ENCODE measurements at regions not wholly inside any gene's neighbourhood (a gene's known extent, or its start where the extent isn't known, plus 50 kb on each side); places are given as distances from the start of the nearest gene placed in this dataset.

DNA sequence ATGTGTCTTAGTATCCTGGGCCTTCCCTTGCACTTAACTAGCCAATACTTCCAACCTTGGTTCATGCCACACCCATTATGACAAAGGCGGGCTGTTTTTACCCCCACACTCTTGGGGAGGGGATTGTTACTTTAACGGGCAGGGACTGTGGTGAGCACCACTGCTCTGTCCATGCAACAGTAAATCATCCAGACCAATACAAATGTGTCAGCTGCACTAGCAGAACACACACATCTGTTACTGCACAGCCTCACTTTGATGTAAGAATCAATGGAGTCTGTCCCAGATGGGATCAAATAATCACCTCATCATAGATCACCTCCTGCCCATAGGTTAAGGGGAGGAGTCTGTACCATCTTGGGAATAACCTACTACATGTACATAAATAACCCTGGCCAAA lies 58.1 kb downstream of the NPAP1 start:
- POLR2A ChIA-PET: no interaction called here
- DNase-seq (ENCODE audit: extremely low spot score): no peak
- TF ChIP-seq HDGF (IDR thresholded peaks at IDR 0.05; ENCODE audit: borderline replicate concordance) (no peak), L3MBTL2 (conservative IDR thresholded peaks at IDR 0.05) (no peak), BHLHE40 (IDR thresholded peaks at IDR 0.05; ENCODE audit: borderline replicate concordance) (no peak), ELF4 (IDR thresholded peaks at IDR 0.05) (no peak), ZNF384 (IDR thresholded peaks at IDR 0.05) (no peak), FOXA1 (IDR thresholded peaks at IDR 0.05) (no peak), NFRKB (IDR thresholded peaks at IDR 0.05) (no peak), SUZ12 (IDR thresholded peaks at IDR 0.05) (no peak), FOXK2 (IDR thresholded peaks at IDR 0.05) (no peak), LEF1 (IDR thresholded peaks at IDR 0.05; ENCODE audit: borderline replicate concordance) (no peak), PKNOX1 (IDR thresholded peaks at IDR 0.05) (no peak)
- CTCF ChIA-PET: no interaction called here

DNA sequence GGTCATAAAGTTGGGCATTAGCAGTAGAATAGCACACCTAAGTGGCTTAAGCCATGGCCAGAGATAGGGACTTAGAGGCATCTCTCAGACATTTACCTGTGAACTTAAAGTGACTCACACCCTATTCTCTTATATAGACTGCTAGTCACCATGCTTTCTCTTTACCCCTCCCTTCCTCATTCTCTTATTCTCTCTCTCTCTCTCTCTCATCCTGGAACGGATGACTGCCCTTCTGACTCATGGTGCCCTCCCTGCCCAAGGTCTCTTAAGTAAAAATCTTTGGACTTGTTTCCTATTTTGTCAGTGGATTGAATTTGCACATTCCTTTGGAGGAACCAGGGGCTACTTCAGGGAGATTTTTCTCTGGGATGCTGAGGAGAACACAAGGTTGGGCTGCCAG lies 58.8 kb downstream of the NPAP1 start:
- TF ChIP-seq CTBP1 (IDR thresholded peaks at IDR 0.05; ENCODE audit: borderline replicate concordance) (no peak), L3MBTL2 (conservative IDR thresholded peaks at IDR 0.05) (no peak), HDGF (IDR thresholded peaks at IDR 0.05; ENCODE audit: borderline replicate concordance) (no peak)
- CTCF ChIA-PET: no interaction called here
- POLR2A ChIA-PET: no interaction called here
- no peak for DNase-seq (ENCODE audit: extremely low spot score)

GRCh38 chr15:24745290-24745689 lies 69.7 kb downstream of the NPAP1 start:
- TF ChIP-seq CTBP1 (IDR thresholded peaks at IDR 0.05; ENCODE audit: borderline replicate concordance) (no peak), ELF4 (IDR thresholded peaks at IDR 0.05) (no peak), PKNOX1 (IDR thresholded peaks at IDR 0.05) (no peak), FOXA1 (IDR thresholded peaks at IDR 0.05) (no peak), BHLHE40 (IDR thresholded peaks at IDR 0.05; ENCODE audit: borderline replicate concordance) (no peak), ZNF384 (IDR thresholded peaks at IDR 0.05) (no peak), SP1 (IDR thresholded peaks at IDR 0.05) (no peak), ARNT (IDR thresholded peaks at IDR 0.05) (no peak), FOXK2 (IDR thresholded peaks at IDR 0.05) (no peak), SUZ12 (IDR thresholded peaks at IDR 0.05) (no peak), L3MBTL2 (conservative IDR thresholded peaks at IDR 0.05) (no peak), NFRKB (IDR thresholded peaks at IDR 0.05) (no peak), HDGF (IDR thresholded peaks at IDR 0.05; ENCODE audit: borderline replicate concordance) (no peak), LEF1 (IDR thresholded peaks at IDR 0.05; ENCODE audit: borderline replicate concordance) (no peak), TARDBP (IDR thresholded peaks at IDR 0.05) (no peak), FOXM1 (IDR thresholded peaks at IDR 0.05; ENCODE audit: borderline replicate concordance) (no peak)
- CTCF ChIA-PET: no interaction called here
- POLR2A ChIA-PET: no interaction called here
- no peak for DNase-seq (ENCODE audit: extremely low spot score)

DNA sequence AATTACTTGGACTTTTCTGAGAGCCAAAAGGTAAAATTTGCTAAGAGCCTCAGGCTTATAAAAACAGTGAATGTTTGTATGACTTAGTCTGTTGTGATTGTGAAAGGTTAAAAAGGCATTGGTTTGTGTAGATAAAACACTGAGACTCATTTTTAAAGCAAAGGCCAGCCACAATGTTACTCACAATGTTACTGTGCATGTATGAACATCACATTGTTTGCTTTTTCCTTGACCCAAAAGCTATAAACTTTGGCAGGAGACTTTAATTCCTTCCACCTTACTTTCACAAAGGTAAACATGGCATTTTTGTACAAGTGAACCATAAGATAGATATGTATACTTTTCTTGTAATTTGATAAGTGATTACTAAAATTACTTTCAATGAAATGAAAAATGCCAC lies 70.5 kb downstream of the NPAP1 start:
- no peak for TF ChIP-seq FOXA1 (IDR thresholded peaks at IDR 0.05)
- no peak for TF ChIP-seq SP1 (IDR thresholded peaks at IDR 0.05)
- no peak for TF ChIP-seq L3MBTL2 (conservative IDR thresholded peaks at IDR 0.05)
- TF ChIP-seq PKNOX1 (IDR thresholded peaks at IDR 0.05): no peak
- no peak for TF ChIP-seq BHLHE40 (IDR thresholded peaks at IDR 0.05; ENCODE audit: borderline replicate concordance)
- no peak for TF ChIP-seq HDGF (IDR thresholded peaks at IDR 0.05; ENCODE audit: borderline replicate concordance)
- CTCF ChIA-PET: no interaction called here
- no peak for DNase-seq (ENCODE audit: extremely low spot score)
- POLR2A ChIA-PET: no interaction called here

GRCh38 chr15:24747376-24747775 lies 71.8 kb downstream of the NPAP1 start:
- ChIA-PET CTCF (no interaction called here), POLR2A (no interaction called here)
- DNase-seq (ENCODE audit: extremely low spot score): no peak
- TF ChIP-seq LEF1 (IDR thresholded peaks at IDR 0.05; ENCODE audit: borderline replicate concordance) (no peak), ELF4 (IDR thresholded peaks at IDR 0.05) (no peak), FOXA1 (IDR thresholded peaks at IDR 0.05) (no peak), BHLHE40 (IDR thresholded peaks at IDR 0.05; ENCODE audit: borderline replicate concordance) (no peak), ZNF384 (IDR thresholded peaks at IDR 0.05) (no peak), SUZ12 (IDR thresholded peaks at IDR 0.05) (no peak), PKNOX1 (IDR thresholded peaks at IDR 0.05) (no peak)

GRCh38 chr15:24748812-24749439 lies 73.4 kb downstream of the NPAP1 start:
- TF ChIP-seq ZNF384 (IDR thresholded peaks at IDR 0.05): no peak
- no peak for TF ChIP-seq CTBP1 (IDR thresholded peaks at IDR 0.05; ENCODE audit: borderline replicate concordance)
- no peak for TF ChIP-seq SUZ12 (IDR thresholded peaks at IDR 0.05)
- no peak for TF ChIP-seq ELF4 (IDR thresholded peaks at IDR 0.05)
- TF ChIP-seq HDGF (IDR thresholded peaks at IDR 0.05; ENCODE audit: borderline replicate concordance): no peak
- TF ChIP-seq FOXA1 (IDR thresholded peaks at IDR 0.05): no peak
- no peak for TF ChIP-seq LEF1 (IDR thresholded peaks at IDR 0.05; ENCODE audit: borderline replicate concordance)
- no peak for TF ChIP-seq FOXM1 (IDR thresholded peaks at IDR 0.05; ENCODE audit: borderline replicate concordance)
- no peak for TF ChIP-seq BHLHE40 (IDR thresholded peaks at IDR 0.05; ENCODE audit: borderline replicate concordance)
- no peak for TF ChIP-seq FOXK2 (IDR thresholded peaks at IDR 0.05)
- TF ChIP-seq NFRKB (IDR thresholded peaks at IDR 0.05): no peak
- no peak for TF ChIP-seq ARNT (IDR thresholded peaks at IDR 0.05)
- no peak for TF ChIP-seq L3MBTL2 (conservative IDR thresholded peaks at IDR 0.05)
- no peak for TF ChIP-seq SP1 (IDR thresholded peaks at IDR 0.05)
- TF ChIP-seq TARDBP (IDR thresholded peaks at IDR 0.05): no peak
- ChIA-PET CTCF (no interaction called here), POLR2A (no interaction called here)
- DNase-seq (ENCODE audit: extremely low spot score): no peak
